GM12878 (cell line): ENCODE measurements at regions not wholly inside any gene's neighbourhood (a gene's known extent, or its start where the extent isn't known, plus 50 kb on each side); places are given as distances from the start of the nearest gene placed in this dataset.
"Not testable (repeated sequence)": the region's sequence is repeated elsewhere in the genome, so short reads cannot be mapped to it uniquely, and the experiment has no call there.

ENCODE experiments used
- ATAC-seq: fragments of 200-7000 bp; cut with Tn5 transposase; 3 replicates; pipeline ENCODE4 v1.9.1; 2020; ENCODE audit warnings: mild to moderate bottlenecking, moderate library complexity
- BruUV-seq: library from RNA; stranded (reverse); fragments of 400-500 nt; replicated peaks from 2 replicates; lab custom pipeline; 2021; lab: Mats Ljungman, UMichigan
- CTCF ChIA-PET: fragments of 300-600 bp; sonication (Branson Sonifier 250); formaldehyde crosslinking; extraction: SDS; loops from one replicate; lab custom pipeline; 2021; ENCODE audit warnings: inconsistent platforms; lab: Yijun Ruan, JAX
- POLR2A ChIA-PET: fragments of 350-600 bp; formaldehyde crosslinking; extraction: SDS; loops from one replicate; lab custom pipeline; 2021; ENCODE audit warnings: inconsistent platforms; lab: Charles Lee
- RAD21 ChIA-PET: fragments of 300-600 bp; sonication (Branson Sonifier 250); formaldehyde crosslinking; loops from one replicate; lab custom pipeline; 2023; ENCODE audit warnings: antibody characterized with exemption; ENCODE audit not compliant: unreplicated experiment; lab: Charles Lee
- SMC1A ChIA-PET: fragments of 300-600 bp; sonication (Branson Sonifier 250); formaldehyde crosslinking; loops from one replicate; lab custom pipeline; 2023; ENCODE audit not compliant: unreplicated experiment, uncharacterized antibody; lab: Charles Lee
- DNase-seq: peaks from one replicate; pipeline ENCODE4 v3.0.0-alpha.2; 2011; ENCODE audit warnings: low read depth, low spot score
- FAIRE-seq: peaks from 3 replicates; lab custom pipeline; 2011; peaks lifted over from hg19 to GRCh38; lab: Jason Lieb, UNC
- H2AFZ ChIP-seq: 2 replicates; pipeline ENCODE4 v1.6.0; 2011; ENCODE audit warnings: low read depth, low read length, control low read depth; ENCODE audit not compliant: control insufficient read depth
- H3K27ac ChIP-seq: 2 replicates; pipeline ENCODE4 v1.5.1; 2011; ENCODE audit warnings: control low read depth; ENCODE audit not compliant: control insufficient read depth, insufficient read depth
- H3K27me3 ChIP-seq, 2 experiments: replicated peaks in 1 of 2; 2 replicates each; pipeline versions ENCODE4 v1.6.0 to v1.6.1; 2011; ENCODE audit warnings: low read length in 1 of 2; ENCODE audit not compliant: control insufficient read depth in 2 of 2, insufficient read depth in 2 of 2
- H3K36me3 ChIP-seq, 2 experiments: 2 replicates each; pipeline ENCODE4 v1.5.1; 2011; ENCODE audit warnings: low read length in 1 of 2; ENCODE audit not compliant: control insufficient read depth in 2 of 2, insufficient read depth in 2 of 2
- H3K4me1 ChIP-seq: 2 replicates; pipeline ENCODE4 v1.6.1; 2011; ENCODE audit warnings: mild to moderate bottlenecking, low read length, moderate library complexity, mixed read lengths; ENCODE audit not compliant: control insufficient read depth, insufficient read depth
- H3K4me2 ChIP-seq: 2 replicates; pipeline ENCODE4 v1.6.0; 2011; ENCODE audit warnings: control low read depth; ENCODE audit not compliant: control insufficient read depth, insufficient read depth
- H3K4me3 ChIP-seq: fragments of 200-600 bp; sonication (generic); 2 replicates; pipeline ENCODE4 v1.5.1; 2016
- H3K79me2 ChIP-seq: 2 replicates; pipeline ENCODE4 v1.6.0; 2011; ENCODE audit warnings: low read length; ENCODE audit not compliant: control insufficient read depth, insufficient read depth
- H3K9ac ChIP-seq: 2 replicates; pipeline ENCODE4 v1.8.0; 2011; ENCODE audit warnings: low read length, control low read depth, mixed read lengths; ENCODE audit not compliant: control insufficient read depth, insufficient read depth
- H3K9me3 ChIP-seq: replicated peaks from 3 replicates; pipeline ENCODE4 v1.5.1; 2011; ENCODE audit warnings: mild to moderate bottlenecking, low read length; ENCODE audit not compliant: control insufficient read depth, insufficient read depth
- H4K20me1 ChIP-seq: 2 replicates; pipeline ENCODE4 v1.6.0; 2011; ENCODE audit not compliant: control insufficient read depth, insufficient read depth
- WGBS: methylation state at CpG from one replicate; pipeline ENCODE4 v1.1.6; 2016; ENCODE audit warnings: low lambda C conversion rate; ENCODE audit not compliant: insufficient replicate concordance, insufficient coverage; ENCODE audit errors: missing lambda C conversion rate; 5-methylcytosine and 5-hydroxymethylcytosine counted together
- in situ Hi-C: fragments of 300-500 bp; cut with MboI; formaldehyde crosslinking; loops from 9 replicates; pipeline ENCODE4 v1.14.3; 2018; ENCODE audit warnings: mixed read lengths
- intact Hi-C: fragments of 100-400 bp; cut with micrococcal nuclease; formaldehyde crosslinking; loops from one replicate; pipeline ENCODE4 v1.14.2; 2022; ENCODE audit not compliant: unreplicated experiment

- ChIA-PET SMC1A (interaction anchor here (1.0 to 9.6 kb wide), 3 partner anchors 41 to 142 kb away, joined by 3 to 139 read pairs (median 3); no protein-coding TSS in a partner anchor), RAD21 (interaction anchor here (5.3 kb wide), 1 partner anchor 144 kb away, joined by 103 read pairs; no protein-coding TSS in a partner anchor), CTCF (interaction anchor here (8.6 kb wide), 1 partner anchor 143 kb away, joined by 175 read pairs; no protein-coding TSS in a partner anchor)
- H3K27me3 ChIP-seq, intact Hi-C loops, FAIRE-seq, H3K36me3 ChIP-seq, H3K27ac ChIP-seq, H3K79me2 ChIP-seq, ATAC-seq, BruUV-seq, H2AFZ ChIP-seq, in situ Hi-C loops, H3K4me3 ChIP-seq, DNase-seq, H3K9ac ChIP-seq, H3K4me1 ChIP-seq, H4K20me1 ChIP-seq, H3K9me3 ChIP-seq, POLR2A ChIA-PET, H3K4me2 ChIP-seq: not testable (repeated sequence)
- WGBS: 63% methylated on average over 7 of the region's 7 CpGs
These were observed 57.8 kb upstream of the RASSF3 start for GRCh38 chr12:64552510-64552909.

DNA sequence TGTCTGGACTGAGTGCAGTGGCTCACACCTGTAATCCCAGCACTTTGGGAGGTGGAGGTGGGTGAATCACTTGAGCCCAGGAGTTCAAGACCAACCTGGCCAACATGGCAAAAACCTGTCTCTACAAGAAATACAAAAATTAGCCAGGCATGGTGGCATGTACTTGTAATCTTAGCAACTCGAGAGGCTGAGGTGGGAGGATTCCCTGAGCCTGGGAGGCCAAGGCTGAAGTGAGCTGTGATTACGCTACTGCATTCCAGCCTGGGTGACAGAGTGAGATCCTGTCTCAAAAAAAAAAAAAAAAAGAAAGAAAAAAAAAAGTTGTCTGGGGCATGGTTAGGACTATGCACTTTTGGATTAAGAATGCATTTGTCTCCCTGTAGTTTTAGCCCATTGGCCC lies 56.6 kb upstream of the RASSF3 start:
- H3K4me1 ChIP-seq, BruUV-seq, intact Hi-C loops, H3K27me3 ChIP-seq, H3K36me3 ChIP-seq, RAD21 ChIA-PET, H3K27ac ChIP-seq, H3K9ac ChIP-seq, H3K9me3 ChIP-seq, in situ Hi-C loops, H4K20me1 ChIP-seq, ATAC-seq, H3K79me2 ChIP-seq, DNase-seq, H3K4me3 ChIP-seq, H3K4me2 ChIP-seq, H2AFZ ChIP-seq, FAIRE-seq: not testable (repeated sequence)
- CTCF ChIA-PET: interaction anchor here (8.6 kb wide), 1 partner anchor 142 kb away, joined by 175 read pairs; no protein-coding TSS in a partner anchor
- SMC1A ChIA-PET: interaction anchor here (1.0 to 9.6 kb wide), 2 partner anchors 123 to 141 kb away, joined by 3 to 139 read pairs; no protein-coding TSS in a partner anchor
- 50% methylated on average over 2 of the region's 2 CpGs for WGBS
- POLR2A ChIA-PET: interaction anchor here (0.6 kb wide), 1 partner anchor 99 kb away, joined by 3 read pairs; no protein-coding TSS in a partner anchor
